ENCODE measurements at regions not wholly inside any gene's neighbourhood (a gene's known extent, or its start where the extent isn't known, plus 50 kb on each side); places are given as distances from the start of the nearest gene placed in this dataset.

GRCh38 chr18:27605107-27605834 is 420.2 kb upstream of the CHST9 start:
- no peak for TF ChIP-seq ZFP3 (CRISPR knock-in tag; IDR thresholded peaks at IDR 0.05)
- peak; percentile 97 for TF ChIP-seq TSHZ2 (CRISPR knock-in tag; IDR thresholded peaks at IDR 0.05)
- no peak for TF ChIP-seq RARB (CRISPR knock-in tag; IDR thresholded peaks at IDR 0.05)
- peak; percentile 93 for TF ChIP-seq ISL1 (CRISPR knock-in tag; IDR thresholded peaks at IDR 0.05)
- 0 out of 2 replicates have a peak, but pooled peaks have one; percentile 33 for TF ChIP-seq ZNF70 (CRISPR knock-in tag; IDR thresholded peaks at IDR 0.05)
- peak; percentile 41; the same call in 1 of the 2 replicates for TF ChIP-seq ZNF565 (CRISPR knock-in tag; conservative IDR thresholded peaks at IDR 0.05; ENCODE audit: low read depth)
- peak; percentile 33; the same call in 1 of the 2 replicates for TF ChIP-seq ZFP30 (CRISPR knock-in tag; IDR thresholded peaks at IDR 0.05)
- 0 out of 2 replicates have a peak, but pooled peaks have one; percentile 32 for TF ChIP-seq BACH2 (CRISPR knock-in tag; IDR thresholded peaks at IDR 0.05; ENCODE audit: borderline replicate concordance)
- TF ChIP-seq SNAI2 (CRISPR knock-in tag; IDR thresholded peaks at IDR 0.05) = no peak; the same call in 1 of the 2 replicates
- 0 out of 2 replicates have a peak, but pooled peaks have one; percentile 36 for TF ChIP-seq ESRRG (CRISPR knock-in tag; IDR thresholded peaks at IDR 0.05)
- peak; percentile 98 for TF ChIP-seq TCF4 (CRISPR knock-in tag; IDR thresholded peaks at IDR 0.05; ENCODE audit: borderline replicate concordance)
- 0 out of 2 replicates have a peak, but pooled peaks have one; percentile 15 for TF ChIP-seq PPARA (CRISPR knock-in tag; IDR thresholded peaks at IDR 0.05; ENCODE audit: borderline replicate concordance)
- ATAC-seq = peak; percentile 99

GRCh38 chr18:27604583-27604982 is 419.5 kb upstream of the CHST9 start:
- no peak for TF ChIP-seq ZC3H10 (CRISPR knock-in tag; IDR thresholded peaks at IDR 0.05)
- TF ChIP-seq TSHZ2 (CRISPR knock-in tag; IDR thresholded peaks at IDR 0.05) = no peak
- TF ChIP-seq CSRNP3 (CRISPR knock-in tag; IDR thresholded peaks at IDR 0.05) = no peak
- TF ChIP-seq PATZ1 (CRISPR knock-in tag; IDR thresholded peaks at IDR 0.05; ENCODE audit: borderline replicate concordance) = no peak
- TF ChIP-seq ZNF70 (CRISPR knock-in tag; IDR thresholded peaks at IDR 0.05) = no peak
- TF ChIP-seq PPARA (CRISPR knock-in tag; IDR thresholded peaks at IDR 0.05; ENCODE audit: borderline replicate concordance) = no peak
- no peak for TF ChIP-seq TCF4 (CRISPR knock-in tag; IDR thresholded peaks at IDR 0.05; ENCODE audit: borderline replicate concordance)
- TF ChIP-seq ZNF565 (CRISPR knock-in tag; conservative IDR thresholded peaks at IDR 0.05; ENCODE audit: low read depth) = no peak
- TF ChIP-seq ISL1 (CRISPR knock-in tag; IDR thresholded peaks at IDR 0.05) = no peak
- ATAC-seq = no peak

GRCh38 chr18:27602092-27602491 is 417.0 kb upstream of the CHST9 start:
- TF ChIP-seq BACH2 (CRISPR knock-in tag; IDR thresholded peaks at IDR 0.05; ENCODE audit: borderline replicate concordance) (no peak), SNAI2 (CRISPR knock-in tag; IDR thresholded peaks at IDR 0.05) (no peak), CSDC2 (CRISPR knock-in tag; IDR thresholded peaks at IDR 0.05) (no peak), POU6F1 (CRISPR knock-in tag; IDR thresholded peaks at IDR 0.05; ENCODE audit: borderline replicate concordance, low read depth) (no peak), RARB (CRISPR knock-in tag; IDR thresholded peaks at IDR 0.05) (no peak), ZNF8 (CRISPR knock-in tag; IDR thresholded peaks at IDR 0.05) (no peak), ARNTL (CRISPR knock-in tag; IDR thresholded peaks at IDR 0.05; ENCODE audit: borderline replicate concordance, low read depth) (no peak), OSR1 (CRISPR knock-in tag; IDR thresholded peaks at IDR 0.05) (no peak), CREB5 (CRISPR knock-in tag; IDR thresholded peaks at IDR 0.05; ENCODE audit: low read depth) (no peak), ZC3H10 (CRISPR knock-in tag; IDR thresholded peaks at IDR 0.05) (no peak), ZFP30 (CRISPR knock-in tag; IDR thresholded peaks at IDR 0.05) (no peak), PPARA (CRISPR knock-in tag; IDR thresholded peaks at IDR 0.05; ENCODE audit: borderline replicate concordance) (no peak), PATZ1 (CRISPR knock-in tag; IDR thresholded peaks at IDR 0.05; ENCODE audit: borderline replicate concordance) (no peak)
- no peak for ATAC-seq
